GM11168 (cell line): ENCODE measurements at regions not wholly inside any gene's neighbourhood (a gene's known extent, or its start where the extent isn't known, plus 50 kb on each side); places are given as distances from the start of the nearest gene placed in this dataset.

Experiments
- in situ Hi-C: fragments of 300-500 bp; cut with MboI; formaldehyde crosslinking; loops from one replicate; pipeline ENCODE4 v1.12.0; 2022; ENCODE audit warnings: low sequenced_read_pairs; ENCODE audit not compliant: unreplicated experiment

GRCh38 chr2:236403125-236403524 is 138.9 kb upstream of the ASB18 start:
- in situ Hi-C loops = no loop called here

DNA sequence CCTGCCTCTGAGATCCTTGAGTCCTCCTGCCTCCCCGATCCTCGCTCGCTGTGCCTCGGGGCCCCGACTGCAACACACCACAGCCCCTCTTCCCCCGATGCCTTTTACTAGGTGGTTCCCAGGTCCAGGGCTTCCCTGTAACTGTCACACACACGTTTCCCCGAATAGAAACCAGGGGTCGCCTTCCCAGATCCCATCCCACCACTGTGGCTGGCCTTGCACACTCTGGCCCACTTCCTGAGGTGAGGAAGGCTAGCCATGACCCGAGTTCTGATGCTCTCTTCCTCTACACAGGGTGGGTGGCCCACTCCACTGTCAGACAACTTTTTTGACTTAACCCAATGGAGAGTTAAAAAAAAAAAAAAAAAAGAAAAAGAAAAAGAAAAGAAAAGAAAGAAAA is 139.6 kb upstream of the ASB18 start:
- in situ Hi-C loops = no loop called here

GRCh38 chr2:236404346-236404745 is 140.1 kb upstream of the ASB18 start:
- in situ Hi-C loops = no loop called here

DNA sequence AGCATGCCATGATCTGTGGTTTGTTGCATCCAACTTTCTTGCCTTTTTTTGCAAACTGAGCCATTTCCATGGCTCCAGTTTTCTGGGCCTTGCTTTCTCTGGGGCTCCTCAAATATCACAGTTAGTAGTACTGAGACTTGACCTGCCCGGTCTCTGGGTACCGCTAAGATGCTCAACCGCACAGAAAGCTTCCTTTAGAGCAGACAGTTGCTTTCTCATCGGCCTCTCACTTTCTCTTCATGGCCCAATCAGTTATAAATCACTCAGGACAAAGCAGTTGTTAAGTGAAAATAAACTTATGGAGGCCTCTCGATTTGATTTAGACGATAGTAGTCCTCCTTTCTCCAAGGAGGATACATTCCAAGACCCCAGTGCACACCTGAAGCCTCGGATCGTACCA is 141.2 kb upstream of the ASB18 start:
- in situ Hi-C loops = no loop called here

DNA sequence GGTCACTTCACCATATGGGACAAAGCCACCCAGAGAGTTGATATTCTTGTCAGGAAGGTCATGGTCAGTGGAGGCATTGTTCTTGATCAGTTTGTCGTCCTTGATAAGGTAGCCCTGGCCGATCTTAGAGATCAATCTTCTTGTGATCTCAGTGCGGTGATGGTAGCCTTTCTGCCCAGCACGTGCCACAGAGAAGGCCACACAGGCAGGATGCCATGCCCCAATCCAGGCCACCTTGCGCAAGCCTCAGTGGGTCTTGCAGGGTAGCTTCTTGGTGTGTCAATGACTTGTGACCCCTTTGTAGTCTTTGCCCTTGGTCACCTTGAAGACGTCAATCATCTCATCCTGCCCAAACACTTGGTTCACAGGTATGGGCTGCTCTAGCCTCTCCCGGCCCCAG is 143.9 kb upstream of the ASB18 start:
- in situ Hi-C loops = no loop called here

DNA sequence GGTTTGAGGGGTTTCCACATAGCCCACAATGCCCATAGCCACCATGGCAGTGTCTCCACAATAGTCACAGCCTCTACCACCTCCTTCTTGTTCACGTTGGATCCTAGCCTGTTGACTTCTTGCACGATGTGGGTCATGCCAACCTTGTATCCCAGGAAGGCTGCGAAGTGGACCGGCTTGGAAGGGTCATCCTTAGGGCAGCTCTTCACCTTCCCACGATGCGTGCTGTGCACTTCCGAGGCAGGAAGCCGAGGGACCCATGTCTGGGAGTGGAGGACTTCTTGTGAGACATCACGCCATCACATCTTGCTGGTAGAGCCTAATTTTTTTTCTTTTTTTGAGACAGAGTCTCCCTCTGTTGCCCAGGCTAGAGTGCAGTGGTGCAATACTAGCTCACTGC is 144.6 kb upstream of the ASB18 start:
- in situ Hi-C loops = no loop called here

DNA sequence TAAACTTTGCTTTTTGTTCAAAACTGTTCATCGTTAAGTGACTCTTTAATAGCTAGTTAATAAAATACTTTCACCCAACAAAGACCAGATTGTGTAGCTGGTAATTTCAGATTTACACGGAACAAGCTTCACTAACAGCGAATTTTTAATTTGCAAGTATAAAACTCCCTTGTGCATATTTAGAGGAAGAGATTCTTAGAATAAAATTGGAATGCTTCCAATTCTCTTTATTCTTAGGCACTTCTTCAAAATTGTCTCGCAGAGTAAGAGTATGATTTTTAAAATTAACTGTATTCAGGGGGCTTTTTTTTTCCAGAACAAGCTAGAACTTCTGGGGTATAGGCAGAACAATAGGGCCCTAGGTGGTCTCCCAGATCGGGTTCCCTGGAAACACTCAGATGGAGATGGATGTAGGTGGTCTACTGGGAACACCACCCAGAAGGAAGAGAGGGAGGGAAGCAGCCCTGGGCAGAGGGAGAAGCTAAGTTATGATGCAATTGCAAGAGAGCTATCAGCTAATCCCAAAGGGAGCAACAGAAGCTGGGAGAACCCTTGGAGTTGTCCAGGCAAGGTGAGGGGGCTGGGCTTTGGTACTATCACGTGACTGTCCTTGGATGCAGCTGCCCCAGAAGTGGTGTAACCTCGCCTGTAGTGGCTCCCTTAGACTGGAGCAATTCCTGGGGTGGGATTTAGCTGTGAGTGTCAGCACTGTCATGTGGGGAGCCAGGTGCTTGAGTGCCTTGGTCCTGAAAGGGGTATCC is 151.7 kb upstream of the ASB18 start:
- in situ Hi-C loops = no loop called here

- in situ Hi-C loops = no loop called here
Measured at GRCh38 chr2:236417150-236417549, 152.5 kb upstream of the ACKR3 start.

DNA sequence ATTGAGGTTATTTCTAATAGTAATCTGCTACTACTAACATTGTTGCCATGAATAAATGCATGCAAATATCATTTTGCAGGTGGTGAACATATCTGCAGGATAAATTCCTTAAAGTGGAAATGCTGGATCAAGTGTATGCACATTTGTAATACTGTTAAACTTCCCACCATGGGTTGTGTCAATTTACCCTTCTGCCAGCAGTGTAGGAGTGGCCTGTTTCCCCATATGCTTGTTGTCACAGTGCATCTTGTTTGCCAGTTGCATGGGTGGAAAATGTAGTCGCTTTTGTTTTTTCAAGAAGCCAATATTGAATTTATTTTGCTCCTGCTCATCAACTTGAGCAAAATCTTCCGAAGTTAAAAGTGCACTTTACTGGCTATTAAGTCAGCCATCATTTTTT is 139.0 kb upstream of the ACKR3 start:
- in situ Hi-C loops = no loop called here

- in situ Hi-C loops = no loop called here
Measured at GRCh38 chr2:236434593-236434992, 135.0 kb upstream of the ACKR3 start.

DNA sequence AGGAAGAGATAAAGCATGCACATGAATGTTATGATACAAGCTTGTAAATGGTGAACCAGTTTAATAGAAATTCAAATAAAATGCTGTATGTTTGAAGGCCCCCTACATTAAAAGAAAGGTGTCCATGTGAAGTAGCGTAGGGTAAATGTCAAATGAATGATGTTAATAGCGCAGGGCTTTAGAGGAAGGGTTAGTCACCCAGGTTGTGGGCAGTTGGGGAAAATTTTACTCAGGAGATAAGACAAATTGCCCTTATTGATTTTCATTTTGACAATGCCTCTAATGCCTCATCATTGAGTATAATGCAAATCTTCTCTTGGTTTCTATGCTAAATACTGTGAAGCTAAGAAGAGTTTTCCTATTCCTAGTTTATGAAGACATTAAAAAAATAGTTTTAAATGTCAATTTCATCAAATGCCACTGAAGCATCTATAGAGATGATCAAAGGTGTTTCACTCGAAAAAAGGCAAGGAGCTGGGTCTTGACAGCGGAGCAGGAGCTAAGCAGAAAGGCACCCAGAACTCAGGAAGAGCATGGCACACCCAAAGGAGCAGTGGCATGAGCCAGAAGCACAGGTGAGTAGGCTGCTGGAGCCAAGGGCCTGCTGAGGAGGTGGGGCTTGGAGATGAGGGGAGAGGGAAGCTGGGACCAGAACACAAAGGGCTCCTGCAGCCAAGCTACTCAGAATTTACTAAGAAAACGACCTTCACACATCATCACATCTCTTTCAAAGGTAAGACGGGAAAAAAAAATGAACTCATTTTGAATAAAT is 129.3 kb upstream of the ACKR3 start:
- in situ Hi-C loops = no loop called here

GRCh38 chr2:236444187-236444586 is 125.4 kb upstream of the ACKR3 start:
- in situ Hi-C loops = no loop called here

- in situ Hi-C loops = no loop called here
Measured at GRCh38 chr2:236445678-236446077, 123.9 kb upstream of the ACKR3 start.

DNA sequence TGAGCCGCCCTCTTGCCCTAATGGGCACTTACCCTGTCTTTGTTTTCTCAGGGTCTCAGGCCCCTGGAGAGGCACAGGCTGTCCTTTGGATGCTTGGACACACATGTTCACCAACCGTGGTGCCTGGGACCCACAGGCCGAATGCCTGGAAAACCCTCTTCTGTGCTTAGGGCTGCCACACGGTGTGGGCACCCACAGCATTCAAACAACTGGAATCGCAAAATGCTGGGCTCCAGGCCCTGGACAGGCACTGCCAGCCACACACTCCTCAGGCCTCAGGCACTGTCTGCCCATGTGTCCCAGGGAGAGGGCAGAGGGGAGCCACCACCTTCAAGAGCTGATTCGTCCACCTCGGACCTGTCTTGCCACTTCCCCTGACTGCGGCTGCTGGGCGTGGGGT is 123.1 kb upstream of the ACKR3 start:
- in situ Hi-C loops = no loop called here

DNA sequence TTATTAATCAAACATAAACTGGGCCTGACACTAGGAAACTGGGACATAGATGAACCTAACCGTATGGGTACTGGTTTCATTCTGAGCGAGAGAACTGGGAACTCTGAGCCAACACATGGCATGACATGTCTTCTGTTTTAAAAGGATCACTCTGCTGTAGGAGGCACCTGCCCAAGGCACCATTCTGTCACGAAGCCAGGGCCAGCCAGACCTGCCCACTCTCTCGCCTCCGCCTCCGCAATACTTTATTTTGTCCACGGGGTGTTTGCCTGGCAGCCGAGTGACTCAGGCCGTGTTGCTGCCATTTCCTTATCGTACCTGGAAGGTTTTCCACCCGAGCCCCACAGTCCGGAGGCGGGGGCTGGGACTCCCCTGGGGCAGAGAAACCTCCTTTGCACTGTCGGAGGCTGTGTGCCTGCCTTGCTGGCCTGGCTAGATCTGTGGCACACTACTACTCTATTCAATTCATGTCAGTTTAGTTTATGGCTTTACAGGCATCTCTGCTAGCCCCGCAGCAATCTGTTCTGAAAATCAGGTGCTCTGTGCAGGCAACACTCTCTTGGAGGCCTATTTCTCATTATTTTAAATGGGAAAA is 120.4 kb upstream of the ACKR3 start:
- in situ Hi-C loops = no loop called here

- in situ Hi-C loops = no loop called here
Measured at GRCh38 chr2:236452238-236452637, 117.4 kb upstream of the ACKR3 start.

- in situ Hi-C loops = no loop called here
Measured at GRCh38 chr2:236454076-236454475, 115.5 kb upstream of the ACKR3 start.

- in situ Hi-C loops = no loop called here
Measured at GRCh38 chr2:236459393-236459792, 110.2 kb upstream of the ACKR3 start.

DNA sequence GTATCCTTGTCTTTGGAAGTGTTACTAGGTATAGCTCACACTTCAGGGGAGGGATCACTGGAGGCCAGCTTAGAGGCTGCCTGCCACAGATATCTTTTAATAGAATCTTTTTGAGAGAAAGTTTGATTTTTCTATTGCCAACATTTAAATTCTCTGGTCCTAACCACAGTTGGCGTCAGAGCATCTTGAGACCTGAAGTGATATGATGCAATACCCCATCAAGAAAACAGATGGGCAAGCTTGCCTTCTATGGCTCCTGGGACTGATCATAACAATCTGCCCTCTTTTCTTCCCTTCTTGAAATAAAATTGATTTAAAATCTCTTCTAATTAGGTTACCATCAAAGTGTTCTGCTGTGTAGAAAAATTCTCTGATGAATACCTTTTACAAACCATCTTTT is 105.5 kb upstream of the ACKR3 start:
- in situ Hi-C loops = no loop called here

- in situ Hi-C loops = no loop called here
Measured at GRCh38 chr2:236472720-236473495, 96.7 kb upstream of the ACKR3 start.

DNA sequence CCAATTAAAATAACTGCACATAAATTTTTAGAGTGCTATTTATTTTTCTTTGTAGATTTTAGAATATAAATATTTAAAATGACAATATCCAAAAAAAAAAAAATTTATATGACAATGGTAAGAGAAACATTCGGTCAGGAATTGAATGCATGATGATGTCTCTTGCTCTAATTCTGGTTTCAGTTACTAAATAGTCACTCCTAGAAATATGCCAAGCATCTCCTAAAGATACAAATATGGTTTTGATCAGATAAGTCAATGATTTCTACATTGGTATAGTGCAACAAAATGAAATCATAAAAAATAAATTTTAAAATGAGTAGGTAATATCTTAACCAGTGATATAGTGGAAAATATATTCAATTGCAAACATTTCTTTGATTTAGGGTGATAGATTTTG is 95.9 kb upstream of the ACKR3 start:
- in situ Hi-C loops = no loop called here
